ENCODE measurements at regions not wholly inside any gene's neighbourhood (a gene's known extent, or its start where the extent isn't known, plus 50 kb on each side); places are given as distances from the start of the nearest gene placed in this dataset.

GRCh38 chr2:107584577-107584976 is 242.1 kb upstream of the RGPD4 start:
- no peak for DNase-seq (ENCODE audit: low read depth, low spot score)
- in situ Hi-C loops (cut with HindIII; ENCODE audit: low pct_unique_long_range_greater_than_20kb, low sequenced_read_pairs) = no loop called here

GRCh38 chr2:107585851-107586250 is 240.8 kb upstream of the RGPD4 start:
- in situ Hi-C loops (cut with HindIII; ENCODE audit: low pct_unique_long_range_greater_than_20kb, low sequenced_read_pairs) = no loop called here
- no peak for DNase-seq (ENCODE audit: low read depth, low spot score)

- in situ Hi-C loops (cut with HindIII; ENCODE audit: low pct_unique_long_range_greater_than_20kb, low sequenced_read_pairs) = no loop called here
- DNase-seq (ENCODE audit: low read depth, low spot score) = no peak
Observed at GRCh38 chr2:107588181-107588580, 238.5 kb upstream of the RGPD4 start.

GRCh38 chr2:107589079-107589491 is 237.6 kb upstream of the RGPD4 start:
- in situ Hi-C loops (cut with HindIII; ENCODE audit: low pct_unique_long_range_greater_than_20kb, low sequenced_read_pairs) = no loop called here
- no peak for DNase-seq (ENCODE audit: low read depth, low spot score)

GRCh38 chr2:107591561-107592279 is 235.0 kb upstream of the RGPD4 start:
- in situ Hi-C loops (cut with HindIII; ENCODE audit: low pct_unique_long_range_greater_than_20kb, low sequenced_read_pairs) = no loop called here

GRCh38 chr2:107592280-107592624 is 234.4 kb upstream of the RGPD4 start:
- in situ Hi-C loops (cut with HindIII; ENCODE audit: low pct_unique_long_range_greater_than_20kb, low sequenced_read_pairs) = no loop called here
- no peak for DNase-seq (ENCODE audit: low read depth, low spot score)

More at GRCh38 chr2:107591561-107592279, 235.0 kb upstream of the RGPD4 start:
- no peak for DNase-seq (ENCODE audit: low read depth, low spot score)

- DNase-seq (ENCODE audit: low read depth, low spot score) = no peak
- in situ Hi-C loops (cut with HindIII; ENCODE audit: low pct_unique_long_range_greater_than_20kb, low sequenced_read_pairs) = no loop called here
Observed at GRCh38 chr2:107595285-107595684, 231.4 kb upstream of the RGPD4 start.

- peak; percentile 55 for DNase-seq (ENCODE audit: low read depth, low spot score)
- in situ Hi-C loops (cut with HindIII; ENCODE audit: low pct_unique_long_range_greater_than_20kb, low sequenced_read_pairs) = no loop called here
Observed at GRCh38 chr2:107595749-107596148, 230.9 kb upstream of the RGPD4 start.

- no peak for DNase-seq (ENCODE audit: low read depth, low spot score)
- in situ Hi-C loops (cut with HindIII; ENCODE audit: low pct_unique_long_range_greater_than_20kb, low sequenced_read_pairs) = no loop called here
Observed at GRCh38 chr2:107597507-107597906, 229.2 kb upstream of the RGPD4 start.

GRCh38 chr2:107602801-107603200 is 223.9 kb upstream of the RGPD4 start:
- in situ Hi-C loops (cut with HindIII; ENCODE audit: low pct_unique_long_range_greater_than_20kb, low sequenced_read_pairs) = no loop called here
- DNase-seq (ENCODE audit: low read depth, low spot score) = no peak

GRCh38 chr2:107607054-107607453 is 219.6 kb upstream of the RGPD4 start:
- no peak for DNase-seq (ENCODE audit: low read depth, low spot score)
- in situ Hi-C loops (cut with HindIII; ENCODE audit: low pct_unique_long_range_greater_than_20kb, low sequenced_read_pairs) = no loop called here

GRCh38 chr2:107607473-107607872 is 219.2 kb upstream of the RGPD4 start:
- in situ Hi-C loops (cut with HindIII; ENCODE audit: low pct_unique_long_range_greater_than_20kb, low sequenced_read_pairs) = no loop called here
- no peak for DNase-seq (ENCODE audit: low read depth, low spot score)

GRCh38 chr2:107615039-107615438 is 211.7 kb upstream of the RGPD4 start:
- in situ Hi-C loops (cut with HindIII; ENCODE audit: low pct_unique_long_range_greater_than_20kb, low sequenced_read_pairs) = no loop called here
- no peak for DNase-seq (ENCODE audit: low read depth, low spot score)

- no peak for DNase-seq (ENCODE audit: low read depth, low spot score)
- in situ Hi-C loops (cut with HindIII; ENCODE audit: low pct_unique_long_range_greater_than_20kb, low sequenced_read_pairs) = no loop called here
Observed at GRCh38 chr2:107618769-107619168, 207.9 kb upstream of the RGPD4 start.

- in situ Hi-C loops (cut with HindIII; ENCODE audit: low pct_unique_long_range_greater_than_20kb, low sequenced_read_pairs) = no loop called here
- peak; percentile 70 for DNase-seq (ENCODE audit: low read depth, low spot score)
Observed at GRCh38 chr2:107621186-107622165, 205.2 kb upstream of the RGPD4 start.

- no peak for DNase-seq (ENCODE audit: low read depth, low spot score)
- in situ Hi-C loops (cut with HindIII; ENCODE audit: low pct_unique_long_range_greater_than_20kb, low sequenced_read_pairs) = no loop called here
Observed at GRCh38 chr2:107622741-107623310, 203.9 kb upstream of the RGPD4 start.

- in situ Hi-C loops (cut with HindIII; ENCODE audit: low pct_unique_long_range_greater_than_20kb, low sequenced_read_pairs) = no loop called here
Observed at GRCh38 chr2:107625982-107626381, 200.7 kb upstream of the RGPD4 start.

GRCh38 chr2:107627164-107627563 is 199.5 kb upstream of the RGPD4 start:
- in situ Hi-C loops (cut with HindIII; ENCODE audit: low pct_unique_long_range_greater_than_20kb, low sequenced_read_pairs) = no loop called here
- peak; percentile 38 for DNase-seq (ENCODE audit: low read depth, low spot score)

More at GRCh38 chr2:107625982-107626381, 200.7 kb upstream of the RGPD4 start:
- no peak for DNase-seq (ENCODE audit: low read depth, low spot score)
